NCI-H2107 treated with DMSO at 0.1 percent for 48 hours (cell line): ENCODE measurements at regions not wholly inside any gene's neighbourhood (a gene's known extent, or its start where the extent isn't known, plus 50 kb on each side); places are given as distances from the start of the nearest gene placed in this dataset.

Experiments used
- DNase-seq: peaks from one replicate; lab custom pipeline; 2025; ENCODE audit not compliant: unreplicated experiment; lab: John Stamatoyannopoulos, UW

GRCh38 chr15:96882121-96882772, 551.7 kb downstream of the NR2F2 start:
- no peak for DNase-seq

GRCh38 chr15:96887730-96888129, 557.2 kb downstream of the NR2F2 start:
- no peak for DNase-seq

DNA sequence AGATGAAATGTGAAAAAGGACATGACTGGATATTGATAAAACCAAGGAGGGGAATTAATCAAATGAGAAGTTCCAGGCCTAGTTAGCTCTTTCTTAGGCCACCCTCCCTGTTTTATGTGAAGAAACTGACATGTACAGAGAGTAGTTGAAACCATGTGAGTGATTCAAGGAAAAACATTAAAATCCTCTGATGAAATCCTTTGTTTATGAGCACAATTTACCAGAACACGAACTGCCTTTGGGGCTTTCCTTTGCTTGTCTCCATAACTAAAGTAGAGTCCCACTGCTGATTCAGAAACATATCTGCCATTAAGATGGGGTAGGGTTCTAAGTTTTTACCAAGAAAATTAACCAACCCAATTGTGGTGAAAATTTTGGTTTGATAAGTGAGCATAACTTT, 558.3 kb downstream of the NR2F2 start:
- no peak for DNase-seq

GRCh38 chr15:96889734-96890480, 559.4 kb downstream of the NR2F2 start:
- DNase-seq: no peak

GRCh38 chr15:96891046-96891445, 560.5 kb downstream of the NR2F2 start:
- DNase-seq: no peak

DNA sequence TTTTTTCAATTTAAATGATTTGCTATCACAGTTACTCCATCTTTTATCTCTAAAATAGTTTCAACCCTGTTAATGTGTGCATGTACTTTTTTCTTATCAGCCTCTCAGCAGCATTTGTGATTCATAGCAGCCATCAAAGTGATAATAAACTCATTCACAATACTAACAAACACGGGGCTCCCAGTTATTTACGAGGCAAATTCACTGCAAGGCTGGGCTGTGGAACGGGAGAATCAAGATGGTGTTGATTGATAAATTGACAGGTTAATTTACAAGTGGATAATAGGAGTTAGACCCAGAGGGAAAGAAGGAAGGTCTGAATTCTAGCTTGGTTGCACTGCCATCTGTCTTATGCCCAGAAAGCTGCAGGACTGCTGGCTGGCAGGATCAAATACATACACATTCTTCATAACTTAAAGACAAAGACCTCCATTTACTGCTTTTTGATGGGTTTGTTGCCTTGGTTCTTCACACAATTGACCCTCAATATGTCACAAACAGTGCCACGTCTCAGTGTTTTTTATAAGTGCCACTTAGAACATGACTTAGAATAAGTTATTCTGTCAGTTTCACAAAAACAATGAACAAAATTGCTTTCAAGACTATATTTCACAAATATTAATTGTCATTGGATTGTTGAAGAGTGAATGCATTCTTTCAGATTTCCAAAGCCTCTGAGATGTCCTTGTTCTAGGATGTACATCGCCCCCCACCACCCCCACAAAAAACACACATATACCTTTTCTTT, 562.8 kb downstream of the NR2F2 start:
- peak; percentile 59 for DNase-seq

DNA sequence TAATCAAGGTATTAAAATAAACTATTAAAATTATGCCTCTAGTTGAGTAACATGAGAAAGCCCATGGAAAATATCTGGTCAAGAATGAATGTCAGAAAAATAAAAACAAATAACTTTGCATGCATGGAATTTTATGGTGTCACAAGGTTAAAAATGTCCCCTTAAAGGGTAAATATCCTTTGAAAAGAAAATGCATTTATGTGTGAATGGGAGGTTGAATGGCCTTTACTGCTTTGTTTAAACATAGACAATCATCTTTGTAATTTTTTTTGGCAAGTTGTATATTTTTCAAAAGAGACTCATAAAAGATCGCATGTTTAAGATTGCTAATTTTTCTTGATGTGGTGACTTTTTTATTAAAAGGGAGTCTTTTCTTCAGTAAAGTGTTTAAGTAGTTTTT, 564.2 kb downstream of the NR2F2 start:
- no peak for DNase-seq

DNA sequence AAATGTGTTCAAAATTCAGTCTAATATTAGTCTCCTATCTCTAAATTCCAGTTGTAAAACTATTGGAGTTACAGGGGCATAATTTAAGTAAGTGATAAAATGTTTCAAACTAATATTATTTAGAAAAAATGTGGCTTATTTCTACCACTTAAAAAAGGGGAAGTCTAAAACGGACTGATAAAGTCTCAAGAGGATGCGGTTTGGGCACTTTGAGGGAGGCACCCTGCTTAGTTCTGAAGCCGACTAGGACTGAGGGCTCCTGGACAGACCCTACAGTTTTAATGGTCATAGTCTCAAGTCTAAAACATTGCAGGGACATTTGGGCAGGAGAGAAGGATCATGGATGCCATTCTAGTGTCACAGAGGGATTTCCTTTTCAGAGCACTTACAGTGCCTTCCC, 566.3 kb downstream of the NR2F2 start:
- no peak for DNase-seq

DNA sequence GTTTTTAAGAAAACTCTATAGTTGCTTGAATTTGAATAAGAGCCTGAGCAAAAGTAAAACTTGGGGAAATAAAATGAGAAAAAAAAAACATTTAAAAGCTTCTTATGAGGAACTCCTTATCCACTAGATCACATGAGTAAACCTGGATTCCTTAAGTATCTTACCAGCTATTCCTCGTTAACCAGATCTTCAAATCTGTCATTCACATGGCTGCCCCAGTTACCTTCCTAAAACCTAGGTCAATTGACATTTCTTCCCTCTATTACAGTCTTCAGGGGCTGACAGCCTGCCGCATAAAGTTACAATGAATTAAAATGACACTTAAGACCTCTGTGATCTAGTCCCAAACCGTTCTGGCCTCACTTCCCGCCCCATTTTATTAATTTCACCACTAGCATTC, 583.6 kb downstream of the NR2F2 start:
- DNase-seq: no peak

DNA sequence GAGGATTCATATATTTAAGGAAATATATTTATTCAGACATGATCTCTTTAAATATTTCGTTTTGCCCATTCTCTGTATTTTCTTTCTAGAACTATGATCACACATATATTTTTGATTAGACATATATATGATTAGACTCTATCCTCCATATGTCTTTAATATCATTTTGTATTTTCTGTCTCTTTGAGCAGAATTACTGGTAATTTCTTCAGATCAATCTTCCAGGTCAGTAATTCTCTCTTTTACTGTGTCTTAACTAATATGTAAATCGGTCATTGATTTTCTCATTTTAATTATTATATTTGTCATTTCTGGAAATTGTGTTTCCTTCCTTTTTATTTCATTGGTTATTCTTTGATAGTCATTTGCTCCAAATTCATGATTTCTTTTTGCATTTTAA, 586.2 kb downstream of the NR2F2 start:
- DNase-seq: no peak

- DNase-seq: no peak
Measured at GRCh38 chr15:96924570-96924969, 594.1 kb downstream of the NR2F2 start.

DNA sequence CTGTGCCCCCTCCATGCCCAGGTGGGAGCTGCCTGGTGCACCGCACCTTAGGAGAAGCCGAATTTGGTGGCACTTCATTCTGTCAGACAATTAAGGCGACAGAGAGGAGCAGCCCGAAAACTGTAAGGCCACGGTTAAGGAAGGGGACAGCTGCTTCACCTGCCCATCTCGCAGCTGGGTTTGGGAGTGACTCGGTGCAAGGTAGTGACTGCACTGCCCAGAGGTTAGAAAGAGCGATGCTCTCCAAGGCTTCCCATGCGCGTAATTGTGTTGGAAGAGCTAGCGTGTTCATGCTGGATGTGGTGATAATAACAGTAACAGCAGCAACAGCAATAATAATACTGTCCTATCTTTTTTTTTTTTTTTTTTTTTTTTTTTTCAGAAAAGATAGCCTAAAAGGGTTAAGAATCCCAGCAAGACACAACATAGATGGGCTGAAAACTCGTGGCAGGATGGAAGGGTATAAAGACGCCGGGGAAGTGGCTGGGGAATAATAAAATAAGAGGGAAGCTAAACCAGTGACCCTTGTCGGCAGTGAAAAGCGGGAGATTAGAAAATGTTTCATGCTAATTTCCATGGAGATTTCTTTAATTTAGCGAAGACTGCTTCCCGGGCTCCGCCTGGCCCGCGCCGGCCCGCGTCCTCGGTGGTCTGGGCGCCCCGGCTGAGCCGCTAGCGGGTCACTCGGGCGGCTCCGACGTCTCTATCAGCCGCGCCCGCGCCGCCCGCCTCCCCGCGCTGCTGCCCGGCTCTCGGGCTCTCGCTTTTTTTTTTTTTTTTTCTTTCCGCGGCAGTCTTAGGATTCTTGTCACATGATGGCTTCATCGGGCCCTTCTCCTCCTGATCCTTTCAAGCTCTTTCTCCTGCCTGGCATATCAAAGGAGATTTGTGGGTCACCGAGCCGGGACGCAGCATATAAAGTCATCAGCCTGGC, 617.1 kb downstream of the NR2F2 start:
- no peak for DNase-seq

DNA sequence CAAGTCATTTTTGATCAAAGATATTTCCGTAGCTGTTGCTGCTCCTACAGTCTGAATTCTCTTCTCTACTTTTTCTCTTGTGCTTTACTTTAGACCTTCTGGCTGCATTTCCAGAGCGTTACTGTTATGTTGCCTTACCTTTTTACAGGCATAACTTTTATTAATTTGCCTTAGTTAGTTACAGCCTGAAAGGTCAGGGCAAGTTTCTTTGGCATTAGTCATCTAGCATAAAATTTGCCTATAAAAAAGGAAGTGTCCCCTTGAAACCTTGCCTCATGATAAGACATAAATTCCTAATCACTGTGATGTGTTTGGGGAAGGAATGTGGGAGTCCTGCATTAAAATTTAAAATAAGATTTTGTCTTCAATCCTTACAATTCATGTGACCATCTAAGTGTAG, 618.5 kb downstream of the NR2F2 start:
- DNase-seq: no peak

- no peak for DNase-seq
Measured at GRCh38 chr15:96958721-96959120, 628.2 kb downstream of the NR2F2 start.

DNA sequence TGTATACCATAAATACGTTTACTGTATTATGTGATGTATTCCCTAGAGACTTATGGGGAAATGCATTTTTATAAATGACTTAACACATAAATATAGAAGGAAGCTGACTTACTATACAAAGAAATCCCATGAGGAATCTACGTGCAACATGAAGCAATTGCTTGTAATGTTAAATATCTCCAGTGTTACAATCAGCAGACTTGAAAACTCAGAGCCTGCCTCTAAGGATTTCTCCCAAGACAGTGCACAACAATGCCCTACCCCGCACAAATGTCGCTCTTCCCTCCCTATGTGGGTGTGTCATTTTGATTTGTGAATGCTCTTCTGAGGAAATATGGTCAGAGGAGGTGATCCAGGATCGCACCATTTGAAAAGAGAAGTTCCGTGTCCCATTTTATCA, 629.0 kb downstream of the NR2F2 start:
- no peak for DNase-seq

- DNase-seq: no peak
Measured at GRCh38 chr15:96960711-96961480, 630.4 kb downstream of the NR2F2 start.

GRCh38 chr15:96966554-96966953, 636.1 kb downstream of the NR2F2 start:
- DNase-seq: no peak

GRCh38 chr15:96969732-96970710, 639.5 kb downstream of the NR2F2 start:
- DNase-seq: no peak

- no peak for DNase-seq
Measured at GRCh38 chr15:96972201-96972600, 641.7 kb downstream of the NR2F2 start.
